Karpas-422 (cell line): ENCODE measurements at regions not wholly inside any gene's neighbourhood (a gene's known extent, or its start where the extent isn't known, plus 50 kb on each side); places are given as distances from the start of the nearest gene placed in this dataset.

Source experiments
- DNase-seq: peaks from one replicate; pipeline ENCODE4 v3.0.0-alpha.2; 2015
- H2AFZ ChIP-seq: fragments of 200-600 bp; sonication (generic); 2 replicates; pipeline ENCODE4 v1.6.1; 2014; ENCODE audit warnings: antibody characterized with exemption, low read length, mixed read lengths
- H3K27ac ChIP-seq: fragments of 200-600 bp; sonication (generic); 2 replicates; pipeline ENCODE4 v1.5.1; 2014; ENCODE audit warnings: mild to moderate bottlenecking, low read length, moderate library complexity
- H3K27me3 ChIP-seq: fragments of 200-600 bp; sonication (generic); 2 replicates; pipeline ENCODE4 v1.6.1; 2014; ENCODE audit warnings: low read length, mixed read lengths
- H3K36me3 ChIP-seq: fragments of 200-600 bp; sonication (generic); 2 replicates; pipeline ENCODE4 v1.6.1; 2014; ENCODE audit warnings: low read length, mixed read lengths; ENCODE audit not compliant: insufficient read depth
- H3K4me1 ChIP-seq: fragments of 200-600 bp; sonication (generic); 2 replicates; pipeline ENCODE4 v1.6.1; 2014; ENCODE audit warnings: mild to moderate bottlenecking, low read length, mixed read lengths
- H3K4me2 ChIP-seq: fragments of 200-600 bp; sonication (generic); 2 replicates; pipeline ENCODE4 v1.6.1; 2014; ENCODE audit warnings: low read length, low read depth, mild to moderate bottlenecking; ENCODE audit not compliant: poor library complexity, severe bottlenecking
- H3K4me3 ChIP-seq: fragments of 200-600 bp; sonication (generic); 2 replicates; pipeline ENCODE4 v1.5.1; 2014; ENCODE audit warnings: mild to moderate bottlenecking, antibody characterized with exemption, low read length, mixed read lengths
- H3K79me2 ChIP-seq: fragments of 200-600 bp; sonication (generic); 2 replicates; pipeline ENCODE4 v1.6.1; 2014; ENCODE audit warnings: mild to moderate bottlenecking, low read length, mixed read lengths
- H3K9ac ChIP-seq: fragments of 200-600 bp; sonication (generic); 2 replicates; pipeline ENCODE4 v1.6.0; 2014; ENCODE audit warnings: low read length
- H3K9me2 ChIP-seq: fragments of 200-600 bp; sonication (generic), shearing (Covaris generic); replicated peaks from 2 replicates; pipeline ENCODE4 v1.6.0; 2014; ENCODE audit warnings: mild to moderate bottlenecking, low read length, moderate library complexity; ENCODE audit not compliant: insufficient read depth
- H3K9me3 ChIP-seq: fragments of 300-700, 200-600 bp; sonication (generic); 2 replicates; pipeline ENCODE4 v1.6.1; 2014; ENCODE audit warnings: low read length, mixed read lengths
- H4K20me1 ChIP-seq: fragments of 200-600 bp; sonication (generic); 2 replicates; pipeline ENCODE4 v1.6.1; 2014; ENCODE audit warnings: mild to moderate bottlenecking, antibody characterized with exemption, low read length, low read depth; ENCODE audit not compliant: insufficient read depth

GRCh38 chr2:66113988-66114625, 320.8 kb upstream of the MEIS1 start:
- Histone ChIP-seq H3K79me2 (no peaks in the 10 kb centered on the region), H3K4me2 (no peak overlapping the region), H3K9me3 (no peaks in the 10 kb centered on the region), H4K20me1 (no peaks in the 10 kb centered on the region), H3K4me1 (no peaks in the 10 kb centered on the region), H2AFZ (no peak overlapping the region), H3K36me3 (no peaks in the 10 kb centered on the region), H3K9me2 (no peaks in the 10 kb centered on the region; the same call in none of the 2 replicates), H3K4me3 (no peak overlapping the region), H3K9ac (no peak overlapping the region), H3K27ac (no peak overlapping the region), H3K27me3 (no peaks in the 10 kb centered on the region)
- DNase-seq, result no peak

GRCh38 chr2:66111706-66112105, 323.2 kb upstream of the MEIS1 start:
- Histone ChIP-seq H3K36me3 (no peaks in the 10 kb centered on the region), H3K27ac (no peak overlapping the region), H3K4me2 (no peak overlapping the region), H3K9ac (no peak overlapping the region), H3K4me1 (no peaks in the 10 kb centered on the region), H3K4me3 (no peak overlapping the region), H3K79me2 (no peaks in the 10 kb centered on the region), H3K9me3 (no peaks in the 10 kb centered on the region), H2AFZ (no peak overlapping the region), H3K27me3 (no peaks in the 10 kb centered on the region), H3K9me2 (no peaks in the 10 kb centered on the region; the same call in none of the 2 replicates), H4K20me1 (no peaks in the 10 kb centered on the region)
- no peak for DNase-seq

- no peak overlapping the region for H3K9ac ChIP-seq
Measured at GRCh38 chr2:66110608-66111007, 324.3 kb upstream of the MEIS1 start.

GRCh38 chr2:66110086-66110485, 324.8 kb upstream of the MEIS1 start:
- Histone ChIP-seq H3K9me3 (no peaks in the 10 kb centered on the region), H3K4me3 (no peak overlapping the region), H2AFZ (no peak overlapping the region), H3K9me2 (no peaks in the 10 kb centered on the region; the same call in none of the 2 replicates), H3K27me3 (no peaks in the 10 kb centered on the region), H3K79me2 (no peaks in the 10 kb centered on the region), H4K20me1 (no peaks in the 10 kb centered on the region), H3K27ac (no peak overlapping the region), H3K4me2 (no peak overlapping the region), H3K9ac (no peak overlapping the region), H3K36me3 (no peaks in the 10 kb centered on the region), H3K4me1 (no peaks in the 10 kb centered on the region)
- no peak for DNase-seq

More at GRCh38 chr2:66110608-66111007, 324.3 kb upstream of the MEIS1 start:
- Histone ChIP-seq H3K36me3 (no peaks in the 10 kb centered on the region), H3K9me3 (no peaks in the 10 kb centered on the region), H3K27ac (no peak overlapping the region), H4K20me1 (no peaks in the 10 kb centered on the region), H3K79me2 (no peaks in the 10 kb centered on the region), H3K27me3 (no peaks in the 10 kb centered on the region), H2AFZ (no peak overlapping the region), H3K9me2 (no peaks in the 10 kb centered on the region; the same call in none of the 2 replicates), H3K4me3 (no peak overlapping the region), H3K4me2 (no peak overlapping the region), H3K4me1 (no peaks in the 10 kb centered on the region)
- DNase-seq, result no peak

GRCh38 chr2:66109419-66109818, 325.5 kb upstream of the MEIS1 start:
- Histone ChIP-seq H3K27me3 (no peaks in the 10 kb centered on the region), H2AFZ (no peak overlapping the region), H3K4me2 (no peak overlapping the region), H3K9me3 (no peaks in the 10 kb centered on the region), H3K4me1 (no peaks in the 10 kb centered on the region), H3K36me3 (no peaks in the 10 kb centered on the region), H3K9me2 (no peaks in the 10 kb centered on the region; the same call in 1 of the 2 replicates), H3K27ac (no peak overlapping the region), H3K9ac (no peak overlapping the region), H3K79me2 (no peaks in the 10 kb centered on the region), H3K4me3 (no peak overlapping the region), H4K20me1 (no peaks in the 10 kb centered on the region)
- no peak for DNase-seq

- H3K4me2 ChIP-seq, result no peak overlapping the region
- no peaks in the 10 kb centered on the region for H4K20me1 ChIP-seq
- no peaks in the 10 kb centered on the region for H3K36me3 ChIP-seq
- H3K4me1 ChIP-seq, result no peaks in the 10 kb centered on the region
- no peak for DNase-seq
- H3K4me3 ChIP-seq, result no peak overlapping the region
- H3K27me3 ChIP-seq, result no peaks in the 10 kb centered on the region
- no peak overlapping the region for H3K9ac ChIP-seq
- H3K27ac ChIP-seq, result no peak overlapping the region
- no peak overlapping the region for H2AFZ ChIP-seq
- no peaks in the 10 kb centered on the region for H3K9me2 ChIP-seq
- no peaks in the 10 kb centered on the region for H3K9me3 ChIP-seq
- H3K79me2 ChIP-seq, result no peaks in the 10 kb centered on the region
Measured at GRCh38 chr2:66105066-66105753, 329.7 kb upstream of the MEIS1 start.

GRCh38 chr2:66103581-66103980, 331.3 kb upstream of the MEIS1 start:
- H3K36me3 ChIP-seq, result no peaks in the 10 kb centered on the region
- H4K20me1 ChIP-seq, result no peaks in the 10 kb centered on the region
- H3K4me1 ChIP-seq, result no peaks in the 10 kb centered on the region
- H3K9me2 ChIP-seq, result no peaks in the 10 kb centered on the region
- H3K4me3 ChIP-seq, result no peak overlapping the region
- H3K79me2 ChIP-seq, result no peaks in the 10 kb centered on the region
- H3K27ac ChIP-seq, result no peak overlapping the region
- H3K4me2 ChIP-seq, result no peak overlapping the region
- no peak for DNase-seq
- no peak overlapping the region for H3K9ac ChIP-seq
- H3K9me3 ChIP-seq, result no peaks in the 10 kb centered on the region
- no peaks in the 10 kb centered on the region for H3K27me3 ChIP-seq
- no peak overlapping the region for H2AFZ ChIP-seq

- no peaks in the 10 kb centered on the region for H3K4me1 ChIP-seq
- no peak for DNase-seq
- H3K79me2 ChIP-seq, result no peaks in the 10 kb centered on the region
- H3K9ac ChIP-seq, result no peak overlapping the region
- no peak overlapping the region for H3K4me2 ChIP-seq
- H3K27ac ChIP-seq, result no peak overlapping the region
- no peaks in the 10 kb centered on the region for H4K20me1 ChIP-seq
- H3K36me3 ChIP-seq, result no peaks in the 10 kb centered on the region
- no peak overlapping the region for H3K4me3 ChIP-seq
- no peaks in the 10 kb centered on the region for H3K9me3 ChIP-seq
- H3K9me2 ChIP-seq, result no peaks in the 10 kb centered on the region
- no peaks in the 10 kb centered on the region for H3K27me3 ChIP-seq
- no peak overlapping the region for H2AFZ ChIP-seq
Measured at GRCh38 chr2:66101206-66101605, 333.7 kb upstream of the MEIS1 start.
